HG03108 (cell line): ENCODE measurements at regions not wholly inside any gene's neighbourhood (a gene's known extent, or its start where the extent isn't known, plus 50 kb on each side); places are given as distances from the start of the nearest gene placed in this dataset.

Experiments
- ATAC-seq: cut with Tn5 transposase; IDR thresholded peaks from one replicate; pipeline ENCODE4 v1.9.1; 2021; ENCODE audit warnings: moderate library complexity; ENCODE audit not compliant: unreplicated experiment

DNA sequence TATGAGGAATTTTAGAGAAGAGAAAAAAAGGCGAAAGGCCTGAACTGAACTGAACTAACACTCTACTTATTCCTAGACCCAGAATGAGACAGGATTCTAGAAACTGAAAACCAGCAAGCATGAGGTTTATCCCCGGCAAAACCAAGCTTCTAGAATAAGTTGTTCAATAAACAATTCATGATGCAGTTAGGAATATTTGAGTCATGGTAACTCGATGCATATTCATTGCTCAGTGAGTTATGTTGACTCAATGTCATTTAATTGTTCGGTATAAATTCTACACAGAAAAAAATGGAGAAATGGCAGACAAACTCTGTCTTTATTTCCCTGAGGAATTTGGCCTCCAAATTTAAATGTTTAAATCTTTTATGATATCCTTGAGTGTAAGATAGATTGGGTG, 321.5 kb downstream of the SATB2 start:
- no peak for ATAC-seq

DNA sequence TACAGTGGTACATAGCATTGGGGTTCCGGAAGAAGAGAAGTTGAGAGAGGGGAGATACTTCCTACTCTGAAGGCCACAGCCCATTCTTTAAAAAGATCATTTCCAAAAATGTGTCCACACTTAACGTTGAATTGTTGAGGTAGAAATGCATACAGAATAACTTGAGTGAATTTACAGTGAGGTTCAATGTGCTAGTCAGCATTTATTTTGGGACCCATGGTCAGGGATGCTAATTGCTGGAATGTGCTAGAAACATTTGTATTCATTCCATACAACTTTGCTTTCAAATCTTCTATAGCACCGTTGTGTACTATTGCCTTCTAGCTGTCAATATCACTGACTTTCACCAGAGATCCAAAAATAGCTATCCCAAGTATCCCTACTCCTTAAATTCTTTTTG, 325.9 kb downstream of the SATB2 start:
- no peak for ATAC-seq

DNA sequence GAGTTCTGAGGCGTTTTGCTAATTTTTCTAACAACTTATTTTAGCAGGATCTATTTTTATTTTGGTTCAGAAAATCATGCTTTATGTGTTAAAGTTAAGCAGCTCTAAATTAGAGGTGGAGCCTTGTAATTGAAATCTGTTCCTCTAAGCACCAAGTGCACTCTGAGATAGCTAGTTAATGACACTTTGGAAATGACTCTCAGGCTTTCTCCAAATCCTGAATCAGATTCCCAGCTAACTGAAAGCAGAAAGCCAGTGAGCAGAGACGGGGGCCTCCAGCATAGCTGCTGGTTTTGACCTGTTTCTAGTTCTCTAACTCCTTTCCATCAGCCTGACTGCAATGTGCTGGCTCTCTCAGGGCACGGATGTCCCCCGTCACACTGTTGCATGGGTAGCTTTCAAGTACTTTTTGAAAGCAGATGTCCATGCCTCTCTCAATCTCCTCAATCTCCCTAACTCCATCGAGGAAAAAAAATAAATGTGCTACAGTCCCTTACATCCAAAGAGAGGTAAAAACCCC, 326.5 kb downstream of the SATB2 start:
- no peak for ATAC-seq

DNA sequence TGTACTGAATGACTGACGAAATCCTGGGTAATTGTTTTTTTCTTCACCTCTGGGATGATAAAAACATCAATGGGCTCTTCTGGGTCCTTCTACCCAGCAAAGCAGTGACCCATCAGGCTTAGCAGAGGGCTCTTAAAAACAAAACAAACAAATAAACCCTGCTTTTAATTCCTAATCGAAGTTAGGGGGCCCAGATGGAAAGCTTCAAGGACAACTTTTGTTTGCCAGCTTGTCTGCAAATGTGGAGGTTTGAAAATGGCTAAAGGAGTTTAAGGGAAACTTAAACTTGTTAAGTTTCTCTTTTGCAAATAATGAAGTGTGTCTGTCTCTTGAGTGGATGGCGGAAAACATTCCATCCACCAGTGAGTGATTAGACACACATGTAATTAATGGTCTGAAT, 327.2 kb downstream of the SATB2 start:
- no peak for ATAC-seq

DNA sequence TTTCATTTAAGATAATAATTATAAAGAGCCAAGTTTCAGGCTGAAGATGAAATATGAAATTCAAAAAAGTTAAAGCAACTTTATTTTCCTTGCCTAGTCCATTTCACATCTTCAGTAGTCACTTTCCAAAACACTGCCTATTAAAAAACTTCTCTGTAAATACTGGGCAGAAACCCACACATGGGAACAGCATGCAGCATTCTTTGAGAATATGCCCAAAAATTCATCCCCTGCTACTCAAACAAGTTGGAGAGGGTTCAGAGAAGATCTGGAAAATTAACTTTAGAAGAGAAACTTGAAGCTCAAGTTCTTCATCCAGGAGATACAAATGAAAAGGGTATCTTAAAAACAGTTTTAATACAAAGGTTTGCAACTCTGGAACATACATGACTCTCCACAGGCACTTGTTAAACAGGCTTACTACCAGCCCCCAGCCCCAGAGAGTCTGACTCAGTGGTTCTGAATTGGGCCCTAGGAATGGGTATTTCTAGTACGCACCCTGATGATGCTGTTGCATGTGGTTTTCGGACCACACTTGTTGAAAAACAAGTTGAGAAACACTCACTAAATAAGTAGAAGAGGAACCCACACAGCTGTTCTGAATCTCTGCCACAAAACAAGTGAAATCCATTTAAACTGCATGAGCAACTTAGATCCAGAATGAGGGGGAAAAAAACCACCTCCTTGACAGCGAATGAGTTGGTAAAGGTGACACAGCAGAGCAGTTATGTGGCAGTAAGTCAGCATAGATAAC, 329.1 kb downstream of the SATB2 start:
- ATAC-seq, result no peak

DNA sequence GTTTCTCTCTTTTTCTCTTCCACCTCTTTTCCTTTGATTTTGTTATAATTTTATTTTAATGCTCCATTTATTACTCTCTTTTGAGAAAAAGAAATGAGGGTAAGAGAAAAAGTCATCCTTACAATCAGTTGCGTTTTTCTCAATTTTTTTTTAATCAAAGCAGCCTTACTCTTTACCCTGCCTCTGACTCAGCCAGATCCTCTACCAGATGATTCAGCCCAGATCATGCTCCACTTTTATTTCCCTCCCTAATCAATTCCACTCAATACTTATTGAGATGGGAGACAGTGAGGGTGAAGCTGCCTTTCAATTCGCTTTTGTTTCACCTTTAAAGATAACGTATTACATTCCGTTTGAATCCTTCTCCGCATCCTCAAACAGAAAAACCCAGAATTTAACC, 337.9 kb downstream of the SATB2 start:
- no peak for ATAC-seq

DNA sequence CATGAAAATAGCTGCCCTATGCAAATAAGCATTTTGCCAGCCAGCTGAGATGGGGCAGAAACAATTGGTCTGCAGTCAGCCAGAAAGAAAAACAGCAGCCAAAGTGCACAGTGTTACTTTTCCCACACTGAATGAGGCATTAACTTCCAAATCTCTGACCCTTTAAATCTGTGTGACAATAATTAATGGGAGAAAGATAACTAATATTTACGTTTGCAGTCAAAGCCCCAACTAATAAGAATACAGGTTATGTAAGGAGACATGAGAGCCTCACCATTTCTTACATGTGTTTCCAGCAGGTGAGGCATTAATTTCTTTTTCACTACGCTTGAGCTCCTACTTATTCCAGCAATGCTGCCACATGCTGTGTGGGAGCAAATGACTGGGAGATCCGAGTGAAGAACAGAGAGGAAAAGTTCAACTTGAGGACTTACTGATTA, 339.0 kb downstream of the SATB2 start:
- no peak for ATAC-seq

DNA sequence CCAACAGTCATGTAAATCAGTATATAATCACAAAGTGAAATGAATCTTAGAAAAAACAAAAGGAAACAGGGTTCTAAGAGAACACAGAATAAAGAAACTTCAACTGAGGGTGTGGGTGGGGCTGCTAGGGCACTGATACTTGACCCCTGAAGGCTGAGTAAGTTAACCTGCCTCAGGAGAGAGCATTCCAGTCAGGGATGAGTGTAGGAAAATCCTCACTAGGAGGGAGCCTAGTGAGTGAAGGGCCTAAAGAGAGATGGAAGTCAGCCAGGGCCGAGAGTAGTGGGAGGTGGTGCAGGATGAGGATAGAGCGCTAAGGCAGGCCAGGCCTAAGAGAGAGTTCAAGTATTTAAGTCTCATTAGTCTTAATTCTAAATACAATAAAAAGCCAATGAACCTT, 342.6 kb downstream of the SATB2 start:
- no peak for ATAC-seq

DNA sequence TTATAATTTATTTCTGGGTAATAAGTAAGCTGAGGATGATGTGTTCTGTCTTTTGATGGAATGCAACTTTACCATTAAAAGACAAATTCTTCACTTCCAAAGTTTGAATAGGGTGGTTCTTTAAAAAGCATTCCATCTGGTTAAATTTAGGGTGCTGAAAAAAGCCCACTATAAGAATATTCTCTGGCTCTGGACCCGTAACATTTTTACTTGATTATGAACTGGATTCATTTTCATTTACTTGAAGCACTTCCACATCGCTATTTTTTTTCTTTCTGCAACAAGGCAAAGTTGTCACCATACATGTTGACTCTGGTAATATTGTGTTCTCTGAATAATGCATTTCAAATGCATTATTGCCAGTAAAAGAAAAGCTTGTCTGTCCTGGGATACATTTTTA, 344.6 kb downstream of the SATB2 start:
- ATAC-seq, result no peak

DNA sequence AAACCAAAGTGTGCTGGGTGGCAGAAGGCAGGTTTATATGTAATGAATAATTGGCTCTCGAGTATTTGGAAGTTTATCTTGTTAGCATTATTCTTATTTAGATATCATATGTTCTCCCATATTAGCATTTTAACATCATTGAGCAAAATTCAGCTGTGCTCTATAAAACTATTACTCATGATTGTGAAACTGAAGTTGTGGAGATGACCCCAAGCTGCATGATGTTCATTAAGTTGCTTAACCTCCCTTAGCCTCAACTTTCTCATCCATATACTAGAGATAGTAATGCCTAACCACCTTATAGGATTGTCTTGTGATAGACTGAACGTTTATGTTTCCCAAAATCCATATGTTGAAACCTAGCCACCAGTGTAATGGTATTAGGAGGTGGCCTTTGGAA, 346.3 kb downstream of the SATB2 start:
- ATAC-seq, result no peak

DNA sequence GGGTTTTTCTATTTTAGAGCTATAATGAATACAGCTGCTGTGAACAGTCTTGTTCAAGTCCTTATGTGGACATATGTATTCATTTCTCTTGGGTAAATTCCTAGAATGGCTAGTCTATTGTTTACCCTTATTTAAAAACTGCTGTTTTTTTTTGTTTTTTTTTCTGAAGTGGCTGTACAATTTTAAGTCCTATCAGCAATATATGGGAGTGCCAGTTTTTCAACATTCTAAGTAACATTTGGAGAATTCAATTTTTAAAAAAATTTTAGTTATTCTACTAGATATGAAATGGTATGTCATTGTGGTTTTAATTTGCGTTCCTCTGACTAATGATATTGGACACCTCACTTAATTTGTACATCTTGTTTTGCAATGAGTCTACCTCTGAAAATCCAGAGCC, 349.7 kb downstream of the SATB2 start:
- ATAC-seq, result no peak

DNA sequence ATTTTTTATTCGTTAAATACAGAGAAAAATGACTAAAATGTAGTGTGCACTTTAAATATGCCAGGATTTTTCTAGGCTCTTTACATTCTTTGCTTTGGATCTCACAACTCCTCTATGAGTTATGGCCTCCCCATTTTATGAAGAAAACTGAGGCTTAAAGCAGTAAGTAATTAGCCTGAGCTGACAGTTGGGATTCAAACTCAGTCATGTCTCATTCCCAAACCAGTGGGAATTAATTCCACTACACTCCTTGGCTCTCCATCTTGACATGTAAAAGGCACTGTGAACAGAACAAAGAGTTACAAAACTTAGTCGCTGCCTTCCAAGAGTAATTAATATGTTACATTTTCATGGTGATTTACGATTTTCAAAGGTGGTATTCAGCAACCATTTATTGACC, 351.9 kb downstream of the SATB2 start:
- no peak for ATAC-seq

DNA sequence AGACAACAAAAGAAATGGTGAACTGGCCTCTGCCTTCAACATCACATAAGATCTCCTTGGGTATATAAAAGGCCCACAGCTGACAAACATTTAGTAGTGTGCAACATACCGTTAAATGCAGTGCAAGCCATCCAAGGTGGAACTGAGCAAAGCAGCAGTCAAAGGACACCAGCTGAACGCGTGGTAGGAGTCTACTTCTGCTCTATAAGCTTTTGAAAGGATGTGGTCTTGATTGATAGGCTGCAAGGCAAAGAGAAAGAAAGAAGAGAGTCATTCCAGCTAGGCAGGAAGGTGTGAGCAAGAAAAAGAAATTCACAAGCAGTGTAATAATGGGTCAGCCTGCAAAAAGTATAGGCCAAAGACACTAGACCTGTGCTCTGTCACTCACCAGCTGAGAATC, 356.3 kb downstream of the SATB2 start:
- no peak for ATAC-seq

DNA sequence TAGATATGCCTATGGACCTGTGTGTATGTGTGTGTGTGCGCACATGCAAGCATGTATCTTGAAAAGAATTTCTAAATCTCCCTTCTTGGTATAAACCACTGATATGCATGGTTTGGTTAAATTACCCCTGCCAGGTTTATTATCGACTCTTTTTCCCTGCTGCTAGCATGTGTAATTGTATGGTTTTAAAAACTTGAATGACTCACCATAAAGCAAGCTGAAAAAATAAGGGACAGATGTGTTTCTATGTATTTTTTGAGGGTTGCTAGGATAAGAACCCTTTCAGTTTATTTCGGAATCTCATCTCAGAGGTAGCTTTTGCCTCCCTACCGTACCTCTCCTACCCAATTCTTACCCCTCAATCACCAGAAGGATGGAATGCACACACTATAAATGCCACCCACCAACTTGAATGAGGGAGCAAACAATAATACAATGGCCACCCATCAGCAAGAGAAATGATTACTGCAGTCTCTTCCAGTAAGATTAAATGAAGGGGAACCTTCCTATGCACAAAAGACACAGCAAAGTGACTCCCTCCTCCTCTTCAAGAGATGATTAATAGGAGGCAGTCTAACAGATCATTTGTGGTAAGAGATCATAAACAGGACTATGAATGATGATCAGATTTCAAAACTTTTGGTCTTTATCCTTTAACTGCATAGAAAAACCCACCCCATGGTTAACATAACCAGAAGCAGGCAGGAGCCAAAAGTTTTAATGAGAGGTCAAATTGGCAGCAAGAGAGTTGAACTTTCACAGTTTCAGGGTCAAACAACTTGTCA, 357.2 kb downstream of the SATB2 start:
- ATAC-seq, result no peak

DNA sequence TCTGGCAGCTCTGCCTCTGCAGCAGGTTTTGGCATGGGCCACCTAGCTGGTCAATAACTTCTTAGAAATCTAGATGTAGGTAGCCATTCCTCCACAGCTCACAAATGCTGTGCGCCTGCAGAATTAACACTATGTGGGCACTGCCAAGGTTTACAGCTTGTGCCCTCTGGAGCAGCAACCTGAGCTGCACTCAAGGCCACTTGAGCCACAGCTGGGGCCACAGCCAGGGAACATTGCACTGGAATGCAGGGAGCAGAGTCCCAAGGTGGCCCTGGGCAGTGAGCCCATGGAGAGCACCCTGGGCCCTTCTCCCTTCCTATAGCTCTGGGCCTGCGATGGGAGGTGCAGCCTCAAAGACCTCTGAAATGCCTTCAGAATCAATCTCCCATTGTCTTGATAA, 365.3 kb downstream of the SATB2 start:
- ATAC-seq, result no peak

DNA sequence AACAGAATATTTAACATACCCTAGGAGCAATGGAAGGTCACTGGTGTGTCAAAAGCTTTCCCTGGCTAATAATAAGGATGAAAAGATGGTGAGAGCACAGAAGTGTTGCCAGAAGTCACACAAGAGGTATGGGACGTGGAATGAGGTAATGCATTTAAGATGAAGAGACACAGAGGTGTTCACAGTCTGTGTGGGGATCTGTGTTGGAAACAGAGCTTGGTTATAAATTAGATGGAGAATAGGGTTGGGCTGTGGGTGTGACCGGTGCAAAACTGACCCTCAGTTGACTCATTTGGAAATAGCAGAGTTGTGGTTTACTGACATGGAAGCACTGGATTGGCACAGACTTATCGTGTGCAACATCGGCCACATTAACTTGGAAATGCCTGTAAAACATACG, 372.5 kb downstream of the SATB2 start:
- no peak for ATAC-seq

DNA sequence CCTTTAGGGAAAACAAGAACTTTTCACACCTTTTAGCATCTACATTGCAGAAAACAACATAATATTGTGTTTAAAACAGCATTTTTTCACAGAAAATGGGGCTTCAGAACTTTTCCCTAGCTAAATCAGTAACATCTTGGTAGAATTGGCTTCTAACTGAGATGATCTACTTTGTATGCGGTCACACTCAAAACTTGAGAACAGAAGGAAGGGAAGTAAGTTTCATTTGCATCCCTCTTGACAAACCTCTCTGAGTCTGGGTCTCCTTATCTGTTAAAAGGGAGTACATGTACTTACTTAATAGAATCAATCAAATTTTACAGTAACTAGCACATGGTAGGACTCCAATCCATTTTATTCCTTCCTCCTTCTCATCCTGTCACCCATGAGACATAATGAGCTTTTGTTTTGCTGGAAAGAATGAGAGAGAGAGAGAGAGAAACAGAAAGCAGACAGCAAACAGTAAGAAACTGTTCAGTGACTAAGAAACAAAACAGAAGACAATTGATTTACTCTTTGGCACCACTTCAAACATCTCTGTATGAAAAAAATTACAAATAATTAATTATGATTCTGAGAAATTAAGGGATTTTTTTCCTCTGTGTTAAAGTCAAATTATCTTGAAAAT, 387.3 kb downstream of the SATB2 start:
- no peak for ATAC-seq

DNA sequence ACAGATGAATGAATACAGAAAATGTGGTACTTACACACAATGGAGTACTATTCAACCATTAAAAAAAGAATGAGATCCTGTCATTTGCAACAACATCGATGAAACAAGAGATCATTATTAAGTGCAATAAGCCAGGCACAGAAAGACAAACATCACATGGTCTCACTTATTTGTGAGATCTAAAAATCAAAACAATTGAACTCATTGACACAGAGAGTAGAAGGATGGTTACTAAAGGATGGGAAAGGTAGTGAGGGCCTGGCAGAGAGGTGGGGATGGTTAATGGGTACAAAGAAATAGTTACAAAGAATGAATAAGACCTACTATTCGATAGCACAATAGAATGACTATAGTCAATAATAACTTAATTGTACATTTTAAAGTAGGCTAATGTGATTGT, 393.5 kb downstream of the SATB2 start:
- no peak for ATAC-seq

DNA sequence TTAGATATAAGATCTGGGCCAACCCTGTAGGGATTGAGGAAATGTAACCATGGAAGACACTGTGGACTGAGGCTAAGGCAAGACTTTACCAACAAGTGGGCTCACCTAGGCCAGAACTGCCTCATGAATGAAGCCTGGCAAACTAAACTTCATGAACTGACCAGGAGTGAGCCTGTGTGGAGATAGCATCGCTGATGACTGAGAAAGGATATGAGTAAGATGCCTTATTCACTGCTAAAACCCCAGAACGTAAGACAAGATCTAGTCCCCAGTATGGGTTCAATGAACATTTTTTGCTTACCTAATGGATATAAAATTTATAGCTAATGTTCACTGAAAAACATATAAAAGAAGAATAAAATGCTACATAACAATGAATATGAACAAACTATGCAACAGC, 399.8 kb downstream of the SATB2 start:
- ATAC-seq, result no peak

DNA sequence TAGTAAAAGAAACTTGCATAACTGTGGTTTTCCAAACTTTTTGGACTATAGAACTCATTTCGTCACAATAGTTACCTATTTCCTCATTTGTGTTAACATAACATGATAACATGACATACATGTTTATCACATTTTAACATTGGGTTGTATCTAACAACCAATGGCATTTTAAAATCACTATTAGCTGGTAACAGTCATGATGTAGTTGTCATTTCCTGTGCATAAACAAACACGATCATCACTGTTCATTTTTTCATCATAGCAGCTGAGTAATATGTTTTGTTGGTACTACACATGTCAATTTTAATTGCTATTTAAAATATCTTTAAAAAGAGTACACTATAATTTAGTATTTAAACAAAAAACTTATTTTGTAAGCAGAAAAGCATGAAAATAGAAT, 402.4 kb downstream of the SATB2 start:
- no peak for ATAC-seq

DNA sequence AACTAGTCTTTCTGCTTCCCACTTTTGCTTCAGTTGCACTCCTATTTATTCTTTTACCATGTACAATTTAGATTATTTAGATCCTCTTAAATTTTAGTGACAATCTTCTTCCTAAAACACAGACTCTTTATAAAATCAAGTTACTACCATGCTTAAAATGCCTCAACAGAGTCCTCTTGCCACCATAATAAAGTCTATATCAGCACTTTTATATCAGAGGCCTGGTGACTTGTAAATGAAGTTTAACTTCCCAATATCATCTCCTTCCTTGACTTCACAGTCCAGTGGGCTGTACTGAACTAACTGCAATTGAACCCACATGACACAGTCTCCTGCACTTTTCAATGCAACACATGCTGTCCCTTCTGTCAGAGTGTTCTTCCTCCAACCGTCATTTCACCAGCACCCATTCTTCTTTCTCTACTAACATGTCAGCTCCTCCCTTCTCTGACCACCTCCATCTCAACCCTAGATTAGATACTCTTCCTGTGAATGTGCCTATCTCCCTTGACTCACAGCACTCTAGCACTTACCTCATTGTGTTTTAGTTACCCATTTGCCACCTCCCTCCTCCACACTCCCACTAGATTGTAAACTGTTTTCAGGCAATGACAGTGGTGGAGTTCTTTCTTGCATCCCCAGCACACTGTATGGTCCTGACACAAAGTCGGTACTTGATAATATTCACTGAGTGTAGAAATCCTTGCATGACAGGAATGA, 414.9 kb downstream of the SATB2 start:
- no peak for ATAC-seq
